NCI-H2171 (cell line): ENCODE measurements at regions not wholly inside any gene's neighbourhood (a gene's known extent, or its start where the extent isn't known, plus 50 kb on each side); places are given as distances from the start of the nearest gene placed in this dataset.

Experiments used
- DNase-seq: peaks from one replicate; lab custom pipeline; 2025; lab: John Stamatoyannopoulos, UW

DNA sequence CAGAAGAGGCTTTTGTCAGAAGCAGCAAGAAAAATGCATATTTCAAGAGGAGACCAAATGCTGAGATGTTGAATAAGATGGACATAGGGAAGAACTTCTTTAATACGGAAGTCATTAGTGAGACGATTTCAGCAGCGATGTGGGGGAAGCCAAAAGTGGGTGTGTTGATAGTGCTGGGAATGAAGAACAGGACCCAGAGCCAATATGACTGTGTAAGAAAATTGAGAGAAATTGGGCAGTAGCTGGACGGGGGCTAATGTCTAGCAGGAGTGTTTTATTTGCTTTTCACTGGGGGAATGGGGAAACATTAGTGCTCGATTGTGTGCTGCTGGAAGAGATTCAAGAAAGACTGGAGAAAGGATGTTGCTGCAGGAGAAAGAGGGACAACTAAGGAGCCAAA is 788.7 kb upstream of the KLHL29 start:
- no peak for DNase-seq

GRCh38 chr2:22600156-22600555 is 784.8 kb upstream of the KLHL29 start:
- DNase-seq, result no peak

- DNase-seq, result no peak
These were observed 784.0 kb upstream of the KLHL29 start for GRCh38 chr2:22600999-22601398.

DNA sequence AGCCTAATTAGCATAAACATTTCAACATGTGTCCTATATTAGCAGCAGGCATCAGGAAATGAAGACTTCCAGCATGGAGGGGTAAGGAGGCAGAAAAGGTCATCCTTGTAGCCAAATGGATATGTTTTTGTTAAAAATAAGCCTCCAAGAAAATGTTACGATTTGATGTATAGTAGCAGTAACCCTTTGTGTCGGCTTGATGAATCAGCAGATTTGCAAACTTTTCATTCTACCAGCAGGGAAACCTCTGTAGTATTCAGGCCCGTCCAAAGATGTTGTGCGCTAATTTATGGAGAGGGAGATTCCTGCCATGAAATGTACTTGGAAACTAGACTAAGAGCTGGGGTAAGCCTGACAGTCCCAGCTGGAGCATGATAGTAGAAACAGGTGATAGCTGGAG is 780.8 kb upstream of the KLHL29 start:
- DNase-seq, result no peak

GRCh38 chr2:22616031-22616430 is 768.9 kb upstream of the KLHL29 start:
- DNase-seq, result no peak

- no peak for DNase-seq
These were observed 761.4 kb upstream of the KLHL29 start for GRCh38 chr2:22623620-22624019.

GRCh38 chr2:22626621-22627020 is 758.4 kb upstream of the KLHL29 start:
- no peak for DNase-seq

DNA sequence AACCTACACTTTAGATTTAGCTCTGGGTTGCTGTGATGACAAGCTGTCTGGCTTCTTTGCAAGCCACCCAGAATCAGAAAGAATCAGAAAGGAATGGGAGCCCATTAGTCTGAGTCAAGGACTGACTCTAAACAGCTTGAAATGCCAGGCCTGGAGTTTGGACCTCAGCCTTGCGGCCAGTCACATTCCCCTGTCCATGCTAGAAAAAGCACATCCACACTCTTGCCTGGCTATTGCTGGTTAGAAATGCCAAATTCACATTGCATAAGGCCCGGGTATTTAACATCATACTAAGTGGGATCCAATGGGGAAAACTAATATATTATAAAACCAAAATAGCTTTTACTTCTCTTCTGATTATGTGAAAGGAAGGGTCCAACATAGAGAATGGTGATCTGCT is 756.8 kb upstream of the KLHL29 start:
- no peak for DNase-seq

DNA sequence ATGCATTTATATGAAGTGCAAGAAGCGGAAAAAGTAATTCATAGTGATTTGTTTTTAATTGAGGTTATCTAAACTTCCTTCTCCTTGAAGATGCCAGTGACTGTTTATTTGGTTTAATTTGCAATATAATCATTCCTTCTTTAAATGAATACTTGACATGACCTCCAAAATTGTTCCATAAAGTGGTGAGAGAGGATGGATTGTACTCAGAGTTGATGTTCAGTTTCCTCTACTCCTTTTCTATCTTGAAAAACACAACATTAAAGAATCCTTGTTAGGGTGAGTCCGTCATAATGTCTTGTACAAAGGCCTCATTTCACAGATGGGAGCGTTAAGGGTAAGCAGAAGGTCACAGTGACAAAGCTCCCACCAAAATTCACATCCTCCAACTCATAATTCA is 756.1 kb upstream of the KLHL29 start:
- no peak for DNase-seq

DNA sequence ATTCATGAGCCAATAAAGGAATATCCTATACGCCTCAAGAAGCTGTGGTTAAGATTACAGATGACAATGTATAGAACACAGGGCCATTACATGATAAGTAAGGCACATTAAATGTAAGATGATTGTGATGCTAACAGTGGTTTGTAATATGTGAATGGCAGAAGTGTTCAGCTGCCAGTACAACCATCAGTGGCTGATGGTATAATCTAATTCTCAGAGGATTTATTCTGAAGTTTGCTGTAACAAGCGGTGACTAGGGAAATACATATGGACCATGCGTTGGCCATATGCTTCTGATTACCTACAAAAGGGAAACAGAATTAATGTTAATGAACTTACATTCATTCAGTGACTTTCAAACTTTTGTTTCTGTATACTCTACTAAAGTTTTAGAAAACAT is 750.8 kb upstream of the KLHL29 start:
- DNase-seq, result peak; percentile 18

GRCh38 chr2:22656426-22656825 is 728.6 kb upstream of the KLHL29 start:
- no peak for DNase-seq

DNA sequence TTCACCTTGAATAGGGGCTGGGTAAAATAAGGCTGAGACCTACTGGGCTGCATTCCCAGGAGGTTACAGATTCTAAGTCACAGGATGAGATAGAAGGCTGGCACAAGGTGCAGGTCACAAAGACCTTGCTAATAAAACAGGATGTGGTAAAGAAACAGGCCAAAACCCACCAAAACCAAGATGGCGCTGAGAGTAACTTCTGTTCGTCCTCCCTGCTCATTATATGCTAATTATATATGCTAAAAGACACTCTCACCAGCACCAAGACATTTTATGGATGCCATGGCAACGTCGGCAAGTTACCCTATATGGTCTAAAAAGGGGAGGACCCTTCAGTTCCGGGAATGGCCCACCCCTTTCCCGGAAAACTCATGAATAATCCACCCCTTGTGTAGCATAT is 711.5 kb upstream of the KLHL29 start:
- DNase-seq, result no peak

- peak; percentile 68 for DNase-seq
These were observed 701.1 kb upstream of the KLHL29 start for GRCh38 chr2:22683914-22684313.

DNA sequence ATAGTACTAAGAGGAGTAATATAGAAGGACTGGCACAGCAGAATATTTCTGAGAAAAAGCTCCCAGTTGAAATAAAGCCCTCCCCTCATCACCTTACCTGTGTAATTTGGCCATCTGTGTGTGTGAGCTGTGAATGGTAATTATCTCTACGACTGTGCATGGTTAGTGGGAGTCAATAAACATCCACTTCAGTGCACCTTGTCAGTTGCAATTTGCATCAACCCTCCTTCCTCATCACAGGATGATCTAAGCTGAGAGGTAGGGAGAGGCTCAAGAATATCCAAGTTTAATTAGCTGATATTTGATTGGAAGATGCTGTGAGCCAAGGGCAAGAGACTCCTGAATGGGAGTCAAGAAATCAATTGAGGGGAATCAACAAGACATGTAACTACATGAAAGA is 694.9 kb upstream of the KLHL29 start:
- peak; percentile 80 for DNase-seq

DNA sequence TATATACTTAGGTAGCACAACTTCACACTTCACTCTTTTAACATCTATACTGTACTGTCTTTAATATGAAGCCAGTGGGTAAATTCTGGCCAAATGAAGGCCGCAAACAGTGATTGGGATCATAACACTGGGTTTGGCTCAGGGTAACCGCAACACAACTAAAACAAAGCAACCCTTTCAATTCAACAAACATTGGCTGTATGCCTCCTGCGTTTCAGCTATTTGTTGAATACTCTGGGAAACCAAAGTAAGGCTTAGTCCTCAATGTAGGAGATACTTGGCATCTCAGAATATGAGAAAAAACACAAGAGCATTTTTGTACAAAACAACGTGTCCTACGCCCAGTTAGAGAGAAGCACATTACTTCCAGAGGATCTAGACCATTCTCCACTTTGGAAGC is 693.3 kb upstream of the KLHL29 start:
- no peak for DNase-seq

GRCh38 chr2:22692746-22693145 is 692.2 kb upstream of the KLHL29 start:
- no peak for DNase-seq

DNA sequence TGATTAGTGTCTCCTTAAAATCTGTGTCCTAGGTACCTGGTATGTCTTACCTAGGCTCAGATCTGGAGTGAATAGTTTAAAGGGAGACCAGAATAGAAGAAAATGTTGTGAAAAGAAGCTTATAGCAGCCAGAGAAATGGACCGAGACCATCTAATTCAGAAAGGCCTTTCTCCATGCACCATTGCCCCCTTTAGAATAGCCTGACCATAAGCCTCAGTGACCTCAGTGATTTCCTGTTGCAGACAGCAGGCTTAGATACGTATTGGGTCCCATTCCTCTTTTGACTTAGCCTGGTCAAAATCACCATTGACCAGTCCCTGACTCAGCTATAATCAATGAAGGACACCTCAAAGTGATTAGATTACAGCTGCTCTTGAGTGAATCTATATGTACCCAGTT is 690.7 kb upstream of the KLHL29 start:
- DNase-seq, result no peak

GRCh38 chr2:22694856-22695255 is 690.1 kb upstream of the KLHL29 start:
- no peak for DNase-seq

DNA sequence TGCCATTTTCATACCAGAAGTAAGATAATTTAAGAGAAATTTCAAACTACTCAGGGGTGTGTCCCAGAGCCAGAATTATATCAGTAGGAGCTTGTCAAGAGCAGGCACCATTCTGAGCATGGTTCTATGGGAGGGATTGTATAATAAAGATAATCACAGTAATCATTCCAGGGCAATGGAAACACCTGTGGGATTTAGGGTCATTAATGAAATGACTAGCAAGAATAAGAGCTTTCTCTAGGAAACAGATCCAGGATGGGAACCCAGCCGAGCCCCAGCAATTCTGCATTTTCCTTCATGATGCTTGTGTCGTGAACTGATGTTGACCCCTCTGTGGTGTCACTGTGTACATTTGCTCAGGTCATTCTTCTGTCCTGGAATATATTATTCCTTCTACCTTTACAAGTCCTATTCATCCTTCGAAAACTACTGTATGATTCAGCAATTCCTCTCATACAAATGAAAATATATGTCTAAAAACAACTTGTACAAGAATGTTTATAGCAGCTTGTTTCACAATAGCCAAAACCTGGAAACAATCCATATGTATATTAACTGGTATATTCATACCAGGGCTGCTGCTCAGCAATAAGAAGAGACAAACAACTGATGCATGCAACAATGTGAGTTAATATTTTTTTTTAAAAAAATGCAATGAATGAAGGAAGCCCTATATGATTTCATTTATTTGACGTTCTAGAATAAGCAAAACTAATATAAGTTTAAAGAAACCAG is 687.8 kb upstream of the KLHL29 start:
- no peak for DNase-seq

DNA sequence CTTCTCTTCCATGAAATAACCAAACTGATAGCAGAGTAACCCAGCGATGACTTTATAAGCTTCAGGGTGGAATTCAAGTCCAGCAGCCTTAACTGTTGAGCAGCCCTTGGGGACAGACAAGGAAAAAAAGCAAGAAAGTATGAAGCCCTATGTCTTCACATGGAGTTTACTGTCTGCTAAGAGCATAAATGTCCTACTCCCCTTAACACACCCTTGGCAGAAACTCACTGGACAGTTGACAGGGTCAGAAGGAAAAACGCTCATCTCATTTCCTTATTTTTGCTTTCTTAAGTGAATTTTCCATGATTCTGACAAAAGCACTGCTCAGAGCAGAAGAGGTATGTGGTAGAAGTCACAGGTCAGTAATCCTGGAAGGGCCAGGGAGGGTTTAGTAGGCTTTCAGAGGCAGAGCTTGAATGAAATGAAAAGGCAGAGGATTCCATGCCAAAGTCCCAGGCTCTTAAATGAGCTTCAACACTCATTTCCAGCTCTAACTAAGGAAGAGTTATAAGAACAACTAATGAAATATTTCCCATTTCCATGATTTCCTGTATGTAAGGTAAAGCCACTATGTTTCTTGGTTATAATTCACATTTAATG is 683.3 kb upstream of the KLHL29 start:
- no peak for DNase-seq

GRCh38 chr2:22703286-22703920 is 681.6 kb upstream of the KLHL29 start:
- DNase-seq, result no peak

DNA sequence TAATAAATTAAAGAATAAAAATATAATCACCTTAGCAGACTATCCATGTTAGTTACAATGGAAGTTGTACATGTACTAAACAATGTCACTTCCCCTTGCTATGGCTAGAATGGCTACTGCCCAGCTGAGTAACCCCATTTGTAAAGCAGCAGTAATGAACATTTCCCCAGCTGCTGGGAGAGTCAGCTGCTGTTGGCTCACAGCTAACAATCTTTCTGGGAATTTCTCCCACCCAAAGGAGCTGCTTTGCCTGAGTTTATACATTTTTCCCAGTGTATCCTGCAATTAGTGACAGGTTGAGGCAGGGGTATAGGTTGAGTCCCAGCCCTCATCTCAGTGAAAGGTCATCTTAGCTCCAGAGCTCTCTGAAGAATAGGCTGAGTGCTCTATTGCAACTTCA is 665.6 kb upstream of the KLHL29 start:
- DNase-seq, result no peak

- DNase-seq, result no peak
These were observed 655.5 kb upstream of the KLHL29 start for GRCh38 chr2:22729466-22729865.
